BE2C (cell line): ENCODE measurements at regions not wholly inside any gene's neighbourhood (a gene's known extent, or its start where the extent isn't known, plus 50 kb on each side); places are given as distances from the start of the nearest gene placed in this dataset.

Experiments used
- DNase-seq: peaks from one replicate; pipeline ENCODE4 v3.0.0-alpha.2; 2020
- H3K27me3 ChIP-seq: fragments of 250-450 bp; sonication (Bioruptor Pico); 2 replicates; pipeline ENCODE4 v1.5.1; 2020; ENCODE audit warnings: mild to moderate bottlenecking
- H3K36me3 ChIP-seq: fragments of 250-450 bp; sonication (Bioruptor Pico); 2 replicates; pipeline ENCODE4 v1.5.1; 2020; ENCODE audit warnings: mild to moderate bottlenecking
- H3K4me1 ChIP-seq: fragments of 250-450 bp; sonication (Bioruptor Pico); 2 replicates; pipeline ENCODE4 v1.5.1; 2020
- H3K4me3 ChIP-seq: 2 replicates; pipeline ENCODE4 v1.5.1; 2011; ENCODE audit warnings: low read depth, low read length
- H3K9me3 ChIP-seq: fragments of 250-450 bp; sonication (Bioruptor Pico); 2 replicates; pipeline ENCODE4 v1.5.1; 2020
- CTCF ChIP-seq: IDR thresholded peaks from 2 replicates; pipeline ENCODE4 v1.5.1; 2012; ENCODE audit warnings: mild to moderate bottlenecking, low read depth, low read length

GRCh38 chr11:39145346-39145745 is 2314.1 kb downstream of the LRRC4C start:
- TF ChIP-seq CTCF, result no peak
- H3K9me3 ChIP-seq, result no peaks in the 10 kb centered on the region
- no peaks in the 10 kb centered on the region for H3K27me3 ChIP-seq
- H3K36me3 ChIP-seq, result no peaks in the 10 kb centered on the region
- no peaks in the 10 kb centered on the region for H3K4me1 ChIP-seq
- H3K4me3 ChIP-seq, result no peak overlapping the region
- DNase-seq, result no peak

GRCh38 chr11:39144351-39145130 is 2314.9 kb downstream of the LRRC4C start:
- TF ChIP-seq CTCF, result no peak
- no peak for DNase-seq
- no peaks in the 10 kb centered on the region for H3K36me3 ChIP-seq

GRCh38 chr11:39139581-39139980 is 2319.9 kb downstream of the LRRC4C start:
- TF ChIP-seq CTCF, result no peak
- H3K36me3 ChIP-seq, result no peaks in the 10 kb centered on the region
- H3K9me3 ChIP-seq, result no peaks in the 10 kb centered on the region
- H3K4me1 ChIP-seq, result no peaks in the 10 kb centered on the region
- no peaks in the 10 kb centered on the region for H3K27me3 ChIP-seq
- no peak overlapping the region for H3K4me3 ChIP-seq
- DNase-seq, result no peak

More at GRCh38 chr11:39144351-39145130, 2314.9 kb downstream of the LRRC4C start:
- no peak overlapping the region for H3K4me3 ChIP-seq
- H3K27me3 ChIP-seq, result no peaks in the 10 kb centered on the region
- H3K9me3 ChIP-seq, result no peaks in the 10 kb centered on the region
- H3K4me1 ChIP-seq, result no peaks in the 10 kb centered on the region

- Histone ChIP-seq H3K9me3 (no peaks in the 10 kb centered on the region), H3K4me1 (no peaks in the 10 kb centered on the region), H3K27me3 (no peaks in the 10 kb centered on the region), H3K4me3 (no peak overlapping the region), H3K36me3 (no peaks in the 10 kb centered on the region)
- TF ChIP-seq CTCF, result no peak
- no peak for DNase-seq
These were observed 2338.6 kb downstream of the LRRC4C start for GRCh38 chr11:39120890-39121289.

- H3K27me3 ChIP-seq, result no peaks in the 10 kb centered on the region
- no peak for DNase-seq
- no peaks in the 10 kb centered on the region for H3K36me3 ChIP-seq
- H3K4me1 ChIP-seq, result no peaks in the 10 kb centered on the region
- H3K4me3 ChIP-seq, result no peak overlapping the region
- no peak for TF ChIP-seq CTCF
- H3K9me3 ChIP-seq, result no peaks in the 10 kb centered on the region
These were observed 2345.8 kb downstream of the LRRC4C start for GRCh38 chr11:39113606-39114005.

GRCh38 chr11:39102236-39102635 is 2357.2 kb downstream of the LRRC4C start:
- no peak overlapping the region for H3K4me3 ChIP-seq
- no peak for DNase-seq
- no peaks in the 10 kb centered on the region for H3K27me3 ChIP-seq
- H3K9me3 ChIP-seq, result no peaks in the 10 kb centered on the region
- no peaks in the 10 kb centered on the region for H3K4me1 ChIP-seq
- no peaks in the 10 kb centered on the region for H3K36me3 ChIP-seq
- TF ChIP-seq CTCF, result no peak
